ENCODE measurements at regions not wholly inside any gene's neighbourhood (a gene's known extent, or its start where the extent isn't known, plus 50 kb on each side); places are given as distances from the start of the nearest gene placed in this dataset.
"Not testable (repeated sequence)": the region's sequence is repeated elsewhere in the genome, so short reads cannot be mapped to it uniquely, and the experiment has no call there.

GRCh38 chr6:166877906-166878305 is 78.4 kb downstream of the RNASET2 start:
- no peak for DNase-seq (ENCODE audit: low read depth in 2 of 2)

- DNase-seq (ENCODE audit: low read depth in 2 of 2) = no peak
These were observed 79.0 kb downstream of the RNASET2 start for GRCh38 chr6:166877349-166877748.

DNA sequence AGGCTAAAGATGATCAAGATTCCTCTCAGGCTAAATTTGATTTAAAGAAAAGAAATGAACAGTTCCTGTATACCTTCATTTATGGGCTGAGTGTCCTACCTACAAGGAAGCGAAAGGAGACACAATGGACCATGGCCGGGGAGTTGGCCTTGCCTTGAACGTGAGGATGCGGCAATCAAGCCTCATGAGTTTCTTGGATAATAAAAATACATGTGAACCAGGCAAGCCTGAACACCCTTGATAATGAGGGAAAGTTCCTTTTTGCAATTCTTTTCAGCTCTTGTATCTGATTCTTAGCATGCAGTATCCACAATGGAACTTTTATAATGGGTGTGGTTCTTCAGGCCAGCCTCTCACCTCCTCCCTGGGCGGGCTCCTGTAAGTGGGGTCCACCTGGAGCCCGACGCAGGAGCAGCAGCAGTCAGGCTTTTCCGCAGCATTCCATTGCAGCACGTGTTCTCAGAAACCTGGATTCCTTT is 83.8 kb downstream of the RNASET2 start:
- DNase-seq (ENCODE audit: low read depth in 2 of 2) = no peak

DNA sequence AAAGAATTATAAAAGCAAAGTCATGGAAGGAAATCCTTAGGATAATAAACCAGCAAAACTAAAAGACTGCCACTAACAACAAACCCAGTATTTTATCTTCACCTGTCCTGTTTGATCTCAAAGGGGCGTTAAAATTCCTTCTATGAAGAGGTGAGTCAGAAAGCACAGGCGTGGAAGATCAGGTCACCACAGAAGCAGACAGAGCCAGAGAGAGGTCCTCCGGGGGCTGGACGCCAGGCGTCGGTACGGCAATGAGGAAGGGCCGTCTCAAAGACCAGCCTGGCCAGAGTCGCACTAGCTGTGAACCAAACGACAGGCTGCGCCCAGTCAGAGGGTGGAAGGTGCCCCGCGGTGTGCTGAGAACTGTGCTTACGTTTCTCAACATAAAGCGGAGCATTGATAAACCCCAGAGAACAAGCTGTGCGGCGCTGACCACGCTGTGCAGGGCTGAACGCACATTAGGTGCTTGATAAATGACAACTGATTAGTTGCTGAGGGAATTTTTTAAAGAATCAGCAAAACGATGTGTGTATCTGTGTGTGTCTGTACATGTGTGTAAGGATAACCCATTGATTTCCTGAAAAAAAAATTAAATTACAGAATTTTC is 85.6 kb downstream of the RNASET2 start:
- DNase-seq (ENCODE audit: low read depth in 2 of 2) = no peak

DNA sequence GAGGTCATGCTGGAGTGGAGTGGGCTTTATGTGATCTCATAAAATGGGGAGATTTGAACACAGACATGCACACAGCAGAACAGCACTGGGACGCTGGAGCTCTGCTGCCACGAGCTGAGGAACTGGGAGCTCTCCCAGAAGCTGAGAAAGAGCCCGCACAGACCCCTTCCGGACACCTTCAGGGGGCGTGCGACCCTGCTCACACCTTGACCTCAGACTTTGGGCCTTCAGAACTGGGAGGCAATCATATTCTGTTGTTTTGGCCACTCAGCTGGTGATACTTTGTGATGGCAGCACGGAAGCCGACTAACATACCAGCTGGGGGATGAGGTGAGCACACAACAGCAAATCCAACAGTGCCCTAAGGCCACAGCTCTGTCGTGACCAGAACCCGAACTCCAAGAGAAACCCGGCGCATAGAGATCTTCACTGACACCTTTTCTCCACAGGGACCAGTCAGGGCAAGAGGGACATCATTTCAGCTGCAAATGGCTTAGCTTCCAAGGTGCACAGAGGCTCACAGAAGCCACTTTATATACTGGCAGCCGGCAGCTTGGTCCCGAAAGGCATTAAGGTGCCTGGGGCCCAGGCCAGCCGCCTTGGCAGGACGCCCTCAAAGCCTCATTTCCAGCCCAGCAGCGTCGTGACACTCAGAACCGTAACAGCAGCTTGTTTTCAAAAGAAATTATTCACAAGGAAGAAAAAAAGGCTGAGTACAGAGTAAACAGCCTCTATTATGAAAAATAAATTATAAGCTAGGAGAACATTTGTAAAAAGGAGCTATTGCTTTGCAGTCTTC is 89.3 kb downstream of the RNASET2 start:
- DNase-seq (ENCODE audit: low read depth in 2 of 2) = no peak

GRCh38 chr6:166864333-166864732 is 92.0 kb downstream of the RNASET2 start:
- DNase-seq (ENCODE audit: low read depth in 2 of 2) = no peak

DNA sequence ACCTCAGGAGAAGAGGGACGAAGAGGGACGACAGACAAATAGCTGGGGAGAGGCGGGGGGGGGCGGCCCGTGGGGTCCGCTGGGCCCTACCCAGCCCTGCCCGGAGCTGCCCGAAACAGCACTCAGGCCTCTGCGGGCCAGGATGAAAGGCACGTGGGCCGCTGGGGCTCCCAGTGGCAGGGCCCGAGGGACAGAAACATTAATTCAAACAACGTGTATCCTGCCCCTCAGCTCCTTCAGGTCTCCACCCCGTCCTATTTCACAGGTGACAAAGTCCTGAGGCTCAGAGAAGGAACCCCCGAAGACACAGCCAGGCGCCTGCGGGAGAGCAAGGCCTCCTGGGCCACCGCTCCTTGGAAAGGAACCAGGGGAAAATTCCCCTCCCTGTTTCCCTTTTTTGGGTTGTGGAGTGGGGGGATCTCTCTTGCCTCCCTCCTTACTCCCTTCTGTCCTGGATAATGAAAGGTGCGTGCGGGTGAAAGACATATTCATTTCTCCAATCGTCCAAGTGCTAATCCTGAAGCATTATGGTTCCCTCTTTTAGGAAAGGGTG is 93.3 kb downstream of the RNASET2 start:
- DNase-seq (ENCODE audit: low read depth in 2 of 2) = no peak

GRCh38 chr6:166862287-166862977 is 93.9 kb downstream of the RNASET2 start:
- no peak for DNase-seq (ENCODE audit: low read depth in 2 of 2)

- DNase-seq (ENCODE audit: low read depth in 2 of 2) = no peak
These were observed 94.4 kb downstream of the RNASET2 start for GRCh38 chr6:166861961-166862286.

GRCh38 chr6:166861304-166861703 is 95.0 kb downstream of the RNASET2 start:
- no peak for DNase-seq (ENCODE audit: low read depth in 2 of 2)

GRCh38 chr6:166860392-166860791 is 96.0 kb downstream of the RNASET2 start:
- no peak for DNase-seq (ENCODE audit: low read depth in 2 of 2)

DNA sequence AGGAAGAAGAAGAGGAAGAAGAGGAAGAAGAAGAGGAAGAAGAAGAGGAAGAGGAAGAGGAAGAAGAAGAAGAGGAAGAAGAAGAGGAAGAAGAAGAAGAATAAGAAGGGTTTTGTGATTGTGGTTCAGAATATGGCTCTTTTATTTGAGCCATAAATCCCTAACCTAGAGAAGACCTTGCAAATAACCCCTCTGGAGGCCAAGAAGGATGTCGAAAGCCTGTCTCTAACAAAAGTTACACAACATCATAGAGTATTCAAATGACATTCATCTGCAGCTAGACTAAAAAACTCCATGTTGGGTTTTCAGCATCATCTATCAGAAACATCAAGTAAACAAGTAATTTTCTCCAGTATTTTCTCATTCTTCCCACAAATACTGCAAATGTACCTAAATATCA is 100.9 kb downstream of the RNASET2 start:
- DNase-seq (ENCODE audit: low read depth in 2 of 2) = no peak

- DNase-seq (ENCODE audit: low read depth in 2 of 2) = no peak
These were observed 102.7 kb downstream of the RNASET2 start for GRCh38 chr6:166853371-166854325.

DNA sequence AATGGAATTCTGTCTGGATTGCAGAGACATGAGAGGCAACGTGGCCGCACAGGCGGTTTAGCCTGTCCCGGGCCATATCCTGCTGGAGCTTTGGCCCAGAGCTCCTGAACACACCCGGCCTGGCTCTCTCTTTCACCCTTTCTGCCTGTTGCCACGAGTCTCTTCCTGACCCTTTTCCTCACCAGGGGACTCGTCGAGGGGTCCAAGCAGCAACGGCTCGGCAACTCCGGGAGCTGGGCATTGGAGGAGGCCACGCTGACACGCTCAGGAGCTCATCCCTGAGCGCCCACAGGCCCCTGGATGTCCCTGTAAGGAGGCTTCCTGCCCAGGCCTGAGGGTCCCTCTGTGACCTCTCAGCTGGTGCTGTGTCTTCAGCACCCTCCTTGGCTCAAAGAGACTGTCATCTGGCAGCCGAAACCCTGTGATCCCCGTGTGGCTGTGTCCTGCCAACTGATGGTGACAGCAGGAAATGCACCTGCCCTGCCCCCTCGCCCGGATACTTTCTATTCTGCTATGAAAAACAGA is 103.8 kb downstream of the RNASET2 start:
- no peak for DNase-seq (ENCODE audit: low read depth in 2 of 2)

GRCh38 chr6:166851911-166852310 is 104.4 kb downstream of the RNASET2 start:
- no peak for DNase-seq (ENCODE audit: low read depth in 2 of 2)

DNA sequence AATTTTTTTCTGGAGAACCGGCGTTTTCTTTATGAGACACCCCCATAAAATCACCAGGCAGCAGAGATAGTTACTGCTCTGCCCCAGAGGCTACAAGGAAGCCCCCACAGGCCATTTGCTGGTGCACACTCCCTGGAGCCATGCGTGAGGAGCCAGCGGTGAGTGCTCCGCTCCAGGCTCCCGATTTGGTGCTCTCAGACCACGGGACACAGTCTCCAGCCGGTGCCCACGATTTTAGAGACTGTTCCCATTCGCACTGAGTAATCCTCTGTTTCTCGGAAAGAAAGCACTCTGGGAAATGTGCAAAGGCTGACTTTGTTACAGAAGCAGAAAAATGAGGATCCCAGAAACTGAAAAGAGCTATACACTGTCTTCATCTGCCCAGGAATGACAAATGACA is 104.9 kb downstream of the RNASET2 start:
- no peak for DNase-seq (ENCODE audit: low read depth in 2 of 2)

DNA sequence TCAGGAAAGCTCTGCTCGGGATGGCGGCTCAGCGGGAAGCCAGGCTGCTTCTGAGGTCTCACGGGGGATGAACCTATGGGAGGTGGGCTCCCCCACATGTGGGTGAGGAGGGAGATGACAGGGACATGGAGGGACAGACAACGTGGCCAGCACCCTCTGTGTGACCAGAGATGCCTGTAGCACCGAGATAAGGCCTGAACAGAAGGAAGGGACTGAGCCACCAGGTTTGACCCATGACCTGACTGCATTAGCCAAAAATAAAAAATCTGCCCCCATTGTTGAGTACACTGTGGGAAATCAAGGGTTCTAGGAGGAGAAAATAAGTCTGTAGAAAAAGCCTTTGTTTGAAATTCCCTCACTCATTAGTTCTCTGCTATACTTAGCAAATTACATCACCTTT is 105.7 kb downstream of the RNASET2 start:
- no peak for DNase-seq (ENCODE audit: low read depth in 2 of 2)

- no peak for DNase-seq (ENCODE audit: low read depth in 2 of 2)
These were observed 106.6 kb downstream of the RNASET2 start for GRCh38 chr6:166849749-166850183.

DNA sequence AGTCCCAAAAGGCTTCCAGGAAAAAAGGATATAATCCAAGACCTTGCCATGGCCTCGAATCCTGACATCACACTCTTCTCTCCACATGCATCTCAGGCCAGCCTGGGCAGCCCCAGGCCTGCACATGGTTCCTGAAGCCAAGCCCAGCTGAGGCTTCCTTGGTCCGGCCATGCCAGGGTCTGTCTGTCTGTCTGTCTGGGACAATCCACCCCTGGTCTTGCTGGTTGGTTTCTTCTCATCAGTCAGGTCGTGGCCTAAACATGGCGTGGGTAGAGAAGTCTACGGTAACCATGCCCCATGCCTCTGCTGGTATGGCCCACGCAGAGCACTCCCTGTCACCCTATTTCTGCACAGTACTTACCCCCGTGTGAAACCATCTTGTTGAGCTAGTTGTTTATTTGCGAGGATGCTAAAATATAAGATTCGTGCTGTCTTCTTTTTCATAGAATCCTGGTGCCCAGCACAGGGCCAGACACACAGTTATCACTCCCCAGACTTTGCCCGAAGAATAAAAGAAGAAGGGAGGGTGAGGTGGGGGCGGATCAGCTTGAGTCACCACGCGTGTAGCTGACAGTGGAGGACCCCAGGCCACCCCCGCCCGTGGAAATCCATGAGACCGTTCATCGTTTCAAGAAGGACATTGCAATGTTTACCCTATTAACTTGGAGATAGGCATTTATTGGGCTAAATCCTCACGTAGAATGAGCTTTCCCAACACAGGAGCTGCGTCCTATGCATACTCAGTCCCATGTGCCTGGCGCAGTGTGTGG is 107.2 kb downstream of the RNASET2 start:
- DNase-seq (ENCODE audit: low read depth in 2 of 2) = no peak

GRCh38 chr6:166846446-166847142 is 109.8 kb downstream of the RNASET2 start:
- not testable (repeated sequence) for DNase-seq (ENCODE audit: low read depth in 2 of 2)

All from stimulated activated CD8-positive, alpha-beta memory T cell treated with anti-CD3 and anti-CD28 coated beads, Interleukin-15, amount 100 ng/mL, for 48 hours (primary cell).